OCI-LY1 (cell line): ENCODE measurements at regions not wholly inside any gene's neighbourhood (a gene's known extent, or its start where the extent isn't known, plus 50 kb on each side); places are given as distances from the start of the nearest gene placed in this dataset.

ENCODE experiments used
- EZH2 ChIP-seq: fragments of 200-600 bp; sonication (generic), shearing (Covaris generic); IDR thresholded peaks from 2 replicates; pipeline ENCODE4 v1.8.0; 2017; ENCODE audit warnings: borderline replicate concordance, mixed run types, mild to moderate bottlenecking, antibody characterized with exemption, low read length, moderate library complexity, mixed read lengths
- TF ChIP-seq, protein P1 (sequence below): fragments of 200-600 bp; sonication (generic), shearing (Covaris generic); IDR thresholded peaks from 2 replicates; pipeline ENCODE4 v1.5.1; 2017; ENCODE audit warnings: mild to moderate bottlenecking, antibody characterized with exemption, low read length, moderate library complexity, mixed read lengths

DNA sequence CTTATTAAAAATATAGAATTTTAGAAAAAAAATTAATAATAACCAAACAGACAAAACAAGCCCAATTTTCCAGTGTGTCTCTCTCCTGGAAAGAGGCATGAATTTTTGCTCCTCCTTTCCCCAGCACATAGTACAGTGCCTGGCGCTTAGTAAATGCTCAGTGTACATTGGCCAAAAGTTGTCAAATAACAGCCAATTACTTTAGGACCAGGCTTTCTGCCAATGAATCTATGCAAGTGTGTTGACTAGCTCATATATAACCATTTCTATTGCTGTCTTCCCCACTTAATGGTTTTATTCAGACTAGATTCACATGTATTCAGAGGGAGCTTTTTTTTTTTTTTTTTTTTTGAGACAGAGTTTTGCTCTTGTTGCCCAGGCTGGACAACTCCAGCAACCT lies 120.1 kb upstream of the CD180 start:
- TF ChIP-seq, protein P1, sequence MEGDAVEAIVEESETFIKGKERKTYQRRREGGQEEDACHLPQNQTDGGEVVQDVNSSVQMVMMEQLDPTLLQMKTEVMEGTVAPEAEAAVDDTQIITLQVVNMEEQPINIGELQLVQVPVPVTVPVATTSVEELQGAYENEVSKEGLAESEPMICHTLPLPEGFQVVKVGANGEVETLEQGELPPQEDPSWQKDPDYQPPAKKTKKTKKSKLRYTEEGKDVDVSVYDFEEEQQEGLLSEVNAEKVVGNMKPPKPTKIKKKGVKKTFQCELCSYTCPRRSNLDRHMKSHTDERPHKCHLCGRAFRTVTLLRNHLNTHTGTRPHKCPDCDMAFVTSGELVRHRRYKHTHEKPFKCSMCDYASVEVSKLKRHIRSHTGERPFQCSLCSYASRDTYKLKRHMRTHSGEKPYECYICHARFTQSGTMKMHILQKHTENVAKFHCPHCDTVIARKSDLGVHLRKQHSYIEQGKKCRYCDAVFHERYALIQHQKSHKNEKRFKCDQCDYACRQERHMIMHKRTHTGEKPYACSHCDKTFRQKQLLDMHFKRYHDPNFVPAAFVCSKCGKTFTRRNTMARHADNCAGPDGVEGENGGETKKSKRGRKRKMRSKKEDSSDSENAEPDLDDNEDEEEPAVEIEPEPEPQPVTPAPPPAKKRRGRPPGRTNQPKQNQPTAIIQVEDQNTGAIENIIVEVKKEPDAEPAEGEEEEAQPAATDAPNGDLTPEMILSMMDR, result no peak
- TF ChIP-seq EZH2, result no peak
